GM19043 (cell line): ENCODE measurements at regions not wholly inside any gene's neighbourhood (a gene's known extent, or its start where the extent isn't known, plus 50 kb on each side); places are given as distances from the start of the nearest gene placed in this dataset.

Experiments used
- ATAC-seq: cut with Tn5 transposase; IDR thresholded peaks from one replicate; pipeline ENCODE4 v1.9.1; 2021; ENCODE audit warnings: low read depth; ENCODE audit not compliant: unreplicated experiment

DNA sequence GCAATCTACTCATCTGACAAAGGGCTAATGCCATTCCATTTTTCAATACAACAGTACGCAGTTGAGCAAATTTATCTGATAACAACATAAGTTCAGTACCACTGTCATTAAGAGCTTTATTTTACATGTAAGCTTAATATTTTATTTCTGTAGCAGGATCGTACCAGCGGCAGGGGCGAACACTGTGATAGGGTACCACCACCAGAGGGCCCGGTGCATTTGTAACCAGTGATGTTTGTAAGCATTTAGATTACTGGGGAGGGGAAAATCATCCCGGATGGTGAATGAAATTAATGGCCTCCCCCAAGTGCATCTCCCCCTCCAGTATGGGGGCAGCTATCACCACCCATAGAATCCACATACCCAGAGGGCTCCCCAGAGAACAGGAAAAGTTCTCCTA is 179.0 kb downstream of the ADGRA3 start:
- ATAC-seq: no peak

DNA sequence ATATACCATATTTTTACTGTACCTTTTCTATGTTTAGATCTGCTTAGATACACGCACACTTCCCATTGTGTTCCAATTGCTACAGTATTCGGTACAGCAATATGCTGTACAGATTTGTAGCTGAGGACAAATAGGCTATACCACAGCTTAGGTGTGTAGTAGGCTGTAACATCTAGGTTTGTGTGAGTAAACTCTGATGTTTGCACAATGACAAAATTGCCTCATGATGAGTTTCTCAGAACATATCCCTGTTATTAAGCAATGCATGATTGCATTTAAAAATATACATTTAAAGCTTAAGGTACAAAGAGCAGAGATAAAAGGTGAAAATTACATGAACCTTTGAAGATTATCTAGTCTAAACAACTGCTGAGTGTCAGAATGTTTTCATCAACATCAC is 181.7 kb downstream of the ADGRA3 start:
- no peak for ATAC-seq

DNA sequence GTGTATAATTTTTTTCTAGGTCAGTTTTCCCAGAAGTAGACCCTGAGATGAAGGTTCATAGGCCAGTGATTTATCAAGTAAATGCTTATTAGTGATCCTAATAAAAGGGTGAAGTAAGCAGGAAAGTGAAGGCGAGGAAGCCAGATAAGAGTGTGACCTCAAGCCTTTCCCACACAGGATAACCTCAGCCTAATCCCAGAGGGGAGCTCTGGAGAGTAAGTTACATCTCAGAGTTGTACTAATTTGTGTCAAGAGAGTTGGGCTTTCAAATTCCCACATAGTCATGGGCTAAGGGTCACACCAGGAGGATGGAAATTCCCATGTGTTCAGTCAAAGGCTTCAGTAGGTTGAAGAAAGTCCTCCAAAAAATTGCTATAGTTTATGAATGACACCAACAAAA is 191.4 kb downstream of the ADGRA3 start:
- ATAC-seq: no peak

DNA sequence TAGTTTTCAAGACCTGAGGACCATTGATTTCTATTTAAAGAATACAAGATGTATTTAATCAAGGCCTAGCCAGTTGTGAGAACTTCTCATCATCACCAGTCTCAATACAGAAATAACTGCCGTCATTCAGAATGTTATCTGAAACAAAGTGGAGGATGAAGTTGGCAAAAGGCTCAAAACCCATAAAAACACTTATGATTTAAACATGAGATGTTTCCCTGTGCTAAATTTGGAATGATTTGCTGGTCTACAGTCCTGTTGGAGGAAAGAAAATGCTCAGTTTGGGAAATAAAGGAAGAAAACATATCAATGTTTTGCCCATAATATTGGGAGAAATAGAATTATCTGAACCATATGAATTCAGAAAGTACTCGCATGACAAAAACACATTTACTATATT is 192.2 kb downstream of the ADGRA3 start:
- ATAC-seq: no peak

DNA sequence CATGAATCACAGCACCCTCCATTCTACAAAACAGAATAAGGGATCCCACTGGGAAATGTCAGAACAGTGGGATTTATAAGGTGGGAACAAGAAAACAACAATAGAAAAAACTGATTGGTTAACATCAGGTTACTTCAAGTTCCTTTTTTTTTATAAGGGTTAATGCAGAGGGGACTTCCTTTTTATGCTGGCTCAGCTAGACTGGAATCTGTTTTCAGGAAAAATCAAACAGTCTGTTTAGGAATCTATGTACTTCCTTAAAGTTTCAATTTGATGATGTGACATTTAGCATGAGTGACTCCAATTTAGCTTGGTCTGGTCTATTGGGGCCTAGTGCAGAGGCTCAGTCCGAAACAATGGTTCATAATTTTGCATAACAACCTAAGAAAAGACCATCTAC is 192.9 kb downstream of the ADGRA3 start:
- no peak for ATAC-seq

DNA sequence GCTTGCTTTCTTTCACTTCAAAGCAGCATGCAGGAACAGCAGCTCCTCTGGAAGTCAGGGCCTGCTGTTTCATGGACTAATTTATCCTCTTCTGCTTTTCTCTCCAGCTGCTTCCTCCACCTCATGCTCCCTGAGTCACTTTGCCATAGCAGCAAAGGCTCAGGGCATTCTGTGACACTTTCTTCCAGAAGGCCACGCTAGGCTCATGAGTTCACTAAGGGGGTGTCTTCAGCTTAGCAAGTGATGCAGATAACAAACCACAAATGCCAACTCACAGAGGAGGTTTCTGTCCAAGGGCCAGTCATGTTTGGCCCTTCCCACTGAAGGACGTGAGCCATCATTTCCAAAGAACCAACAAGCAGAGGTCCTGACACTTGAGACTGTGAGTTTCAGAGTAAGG is 200.2 kb downstream of the ADGRA3 start:
- no peak for ATAC-seq

DNA sequence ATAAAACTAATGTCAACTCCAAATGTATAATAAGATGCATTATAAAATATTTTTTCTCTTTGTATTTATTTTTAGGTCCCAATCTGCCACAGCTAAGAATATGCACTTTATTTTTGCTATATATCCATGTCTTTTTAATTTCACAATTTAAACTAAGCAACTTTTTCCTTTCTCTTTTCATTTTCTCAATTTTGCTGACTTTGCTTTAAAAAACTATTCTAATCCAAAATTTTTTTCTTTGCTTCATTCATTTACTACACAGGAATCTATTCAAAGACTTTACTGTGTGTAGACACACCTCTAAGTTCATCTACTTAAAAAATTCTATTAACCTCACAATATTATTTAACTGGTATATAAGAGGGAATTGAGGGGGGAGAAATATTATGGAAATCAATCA is 201.9 kb downstream of the ADGRA3 start:
- no peak for ATAC-seq

DNA sequence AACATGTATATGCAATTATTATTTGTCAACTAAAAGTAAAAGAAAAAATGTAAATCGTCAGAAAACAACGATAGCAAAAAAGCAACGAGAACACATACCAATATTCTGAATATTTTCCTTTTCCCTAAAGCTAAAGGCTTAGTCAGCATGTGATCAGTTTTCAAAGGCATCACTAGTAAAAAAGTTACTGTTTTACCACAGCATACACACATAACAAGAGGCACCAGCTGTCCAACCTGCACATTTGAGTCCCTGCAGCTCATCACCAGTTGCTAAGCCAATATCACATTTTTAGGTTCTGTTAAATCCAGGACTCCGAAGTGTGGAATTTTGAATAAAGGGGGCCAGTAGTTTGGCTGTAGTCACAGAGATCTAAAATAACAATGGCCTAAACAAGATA is 203.8 kb downstream of the ADGRA3 start:
- no peak for ATAC-seq

DNA sequence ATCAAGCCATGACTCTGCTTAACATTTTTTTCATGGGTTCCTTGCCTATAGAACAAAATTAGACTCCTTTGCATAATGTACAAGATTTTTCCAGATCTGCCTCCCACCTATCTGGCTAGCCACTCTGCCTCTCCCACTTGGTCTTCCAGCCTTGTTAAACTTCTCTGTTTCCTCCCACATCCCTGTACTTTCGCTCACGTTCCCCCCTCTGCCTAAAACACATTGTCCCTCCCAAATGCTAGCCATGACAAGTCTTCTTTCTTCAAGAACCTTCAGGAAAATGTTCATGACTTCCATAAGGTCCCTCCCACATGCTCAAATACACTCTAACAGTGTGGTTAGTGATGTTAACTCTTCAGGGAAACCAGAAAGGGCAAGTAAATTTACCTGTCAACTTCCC is 214.6 kb downstream of the ADGRA3 start:
- ATAC-seq: no peak

DNA sequence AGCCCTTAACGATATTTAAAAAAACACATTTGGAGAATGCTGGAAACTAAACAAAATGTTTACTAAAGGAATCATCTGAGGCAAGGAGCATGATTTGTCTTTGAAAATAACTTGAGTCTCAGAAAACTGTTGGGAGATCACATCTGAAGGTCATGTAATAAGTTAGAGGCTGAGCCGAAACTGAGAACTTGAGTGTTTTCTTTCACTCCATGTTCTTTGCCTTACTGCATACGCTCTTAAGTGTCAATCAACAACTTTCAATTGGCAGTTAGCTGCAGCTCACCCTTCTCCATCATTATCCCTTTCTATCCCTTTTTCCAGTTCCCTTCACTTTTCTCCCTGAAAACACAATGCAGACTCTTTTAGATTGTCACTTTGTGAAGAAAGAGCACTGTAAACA is 216.2 kb downstream of the ADGRA3 start:
- no peak for ATAC-seq

DNA sequence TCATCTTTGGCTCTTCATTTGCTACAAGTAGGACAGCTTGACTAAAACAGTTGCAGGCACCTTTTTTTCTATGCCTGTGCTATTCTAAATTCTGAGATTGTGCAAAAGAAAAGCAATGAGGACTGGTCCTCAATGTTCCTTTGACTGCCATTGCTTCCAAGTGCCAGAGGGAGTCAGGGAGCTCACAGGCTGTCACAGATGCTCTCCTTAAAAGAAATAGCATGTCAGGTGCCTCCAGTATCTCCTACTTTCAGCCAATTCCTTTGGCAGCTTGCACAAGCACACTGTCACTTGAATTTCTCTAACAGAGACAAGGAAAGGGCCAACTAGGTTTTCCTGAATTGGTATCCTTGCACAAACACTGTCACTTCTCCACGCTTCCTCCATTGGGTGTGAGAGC is 228.2 kb downstream of the ADGRA3 start:
- ATAC-seq: no peak

DNA sequence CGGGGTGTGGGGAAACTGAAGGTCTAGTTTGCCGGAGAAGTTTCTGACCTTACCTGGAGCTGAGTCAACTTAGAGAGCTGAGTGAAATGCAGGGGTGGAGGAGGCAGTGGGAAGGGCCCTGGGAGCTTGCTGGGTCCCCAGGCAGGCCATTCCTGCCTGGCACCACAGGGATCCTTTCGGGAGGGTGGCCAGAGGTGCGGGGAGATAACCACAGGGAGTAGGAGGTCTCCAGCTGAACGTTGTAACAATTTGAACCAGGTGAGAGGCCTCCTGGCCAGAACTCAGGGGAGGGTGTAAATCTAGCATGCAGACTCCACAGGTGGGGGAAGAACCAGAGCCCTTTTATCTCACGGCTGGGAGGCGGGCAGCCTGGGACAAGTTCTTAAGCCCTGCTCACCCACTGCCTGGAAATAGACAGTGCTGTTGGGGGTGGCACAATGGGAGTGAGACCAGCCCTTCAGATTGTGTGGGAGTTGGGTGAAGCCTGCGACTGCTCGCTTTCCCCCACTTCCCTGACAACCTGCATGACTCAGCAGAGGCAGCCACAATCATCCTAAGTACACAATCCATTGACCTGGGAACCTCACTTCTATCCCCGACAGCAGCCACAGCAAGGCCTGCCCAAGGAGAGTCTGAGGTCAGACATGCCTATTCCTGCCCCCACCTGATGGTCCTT is 247.4 kb downstream of the ADGRA3 start:
- no peak for ATAC-seq

DNA sequence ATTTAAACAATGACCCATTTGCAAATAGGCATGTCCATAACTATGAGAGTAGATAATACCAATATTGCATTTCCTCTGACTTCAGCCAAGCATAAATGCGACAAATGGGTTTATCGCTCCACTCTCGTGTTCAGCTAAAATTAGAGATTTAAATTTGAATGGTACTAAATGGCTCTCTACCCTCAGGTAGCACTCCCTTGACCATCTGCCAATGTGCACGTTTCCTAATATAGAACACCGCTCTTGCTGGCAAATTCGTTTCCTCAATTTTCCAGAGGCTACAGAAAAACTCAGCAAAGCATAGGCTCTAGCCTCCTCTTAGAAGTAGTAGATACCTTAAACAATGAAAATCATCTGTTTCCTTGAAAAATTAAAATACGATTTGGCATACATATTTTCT is 251.6 kb downstream of the ADGRA3 start:
- no peak for ATAC-seq

DNA sequence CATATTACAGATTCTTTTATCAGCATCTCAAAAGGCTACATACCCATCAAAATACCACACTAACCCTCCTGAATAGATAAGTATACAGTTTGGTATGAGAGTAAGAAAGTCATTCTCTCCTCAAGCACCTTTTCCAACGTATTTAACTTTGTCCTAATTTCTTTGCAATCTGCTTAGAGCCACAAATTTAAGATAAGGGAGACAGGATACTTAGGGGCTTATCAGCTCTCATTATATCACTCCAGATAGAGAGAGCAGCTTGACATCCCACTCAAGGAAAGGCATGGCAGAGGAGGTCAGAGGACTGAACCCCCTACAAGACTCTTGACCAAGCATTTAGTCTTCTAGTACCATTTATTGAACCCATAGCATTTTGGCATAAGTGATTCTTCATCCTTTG is 262.4 kb downstream of the ADGRA3 start:
- no peak for ATAC-seq

DNA sequence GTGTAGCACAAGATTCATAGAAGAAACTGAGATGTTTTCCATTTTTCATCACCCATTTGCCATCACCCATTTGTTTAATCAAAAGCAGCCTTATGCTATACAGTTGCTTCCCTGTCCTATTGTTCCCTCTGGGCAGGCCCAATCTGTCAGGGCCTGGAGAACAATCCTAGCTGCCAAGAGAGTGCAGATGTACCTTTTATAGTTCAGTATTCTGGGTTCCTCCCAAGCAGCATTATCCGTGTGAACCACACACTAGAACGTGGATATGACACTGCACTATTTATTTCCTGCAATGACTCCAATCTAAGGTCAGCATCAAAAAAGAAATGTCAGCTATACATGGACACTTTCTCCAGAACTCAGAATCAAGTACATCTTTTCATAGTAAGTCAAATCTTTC is 269.0 kb downstream of the ADGRA3 start:
- ATAC-seq: no peak

DNA sequence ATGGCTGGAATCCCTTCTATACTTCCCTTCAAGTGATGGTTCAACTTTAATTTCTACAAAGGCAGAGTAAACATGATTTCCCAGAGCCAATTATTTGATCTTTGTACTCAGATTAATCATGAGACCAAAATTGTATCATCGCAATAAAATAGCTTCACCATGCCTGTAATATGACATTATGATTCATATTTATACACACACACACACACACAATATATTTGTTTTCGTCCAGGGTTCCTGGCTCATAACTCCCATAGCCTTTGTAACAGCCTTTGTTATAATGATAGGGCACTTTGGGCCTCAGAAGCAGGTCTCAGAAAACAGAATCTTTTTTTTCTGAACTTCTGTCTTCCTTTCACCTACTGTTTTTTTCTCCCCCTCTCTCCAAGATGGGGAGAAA is 270.6 kb downstream of the ADGRA3 start:
- ATAC-seq: no peak

DNA sequence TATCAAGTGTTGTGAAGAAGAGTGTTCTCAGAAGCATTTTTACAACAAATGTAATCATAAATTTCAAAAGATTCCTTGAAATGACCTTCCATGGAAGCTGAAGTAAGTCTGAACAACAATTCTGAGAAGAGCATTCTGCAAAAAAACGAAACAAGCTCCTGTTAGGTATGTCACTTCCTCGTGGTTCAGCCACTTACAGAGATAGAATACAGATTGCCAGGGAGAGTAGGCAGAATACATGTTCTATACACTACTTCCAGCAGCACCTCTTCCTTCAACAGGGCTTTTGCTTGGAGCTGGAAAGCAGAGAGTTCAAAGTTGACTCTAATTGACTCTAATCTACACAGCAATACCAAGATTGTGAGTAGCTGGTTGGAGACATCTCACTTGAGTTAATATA is 274.5 kb downstream of the ADGRA3 start:
- ATAC-seq: no peak

DNA sequence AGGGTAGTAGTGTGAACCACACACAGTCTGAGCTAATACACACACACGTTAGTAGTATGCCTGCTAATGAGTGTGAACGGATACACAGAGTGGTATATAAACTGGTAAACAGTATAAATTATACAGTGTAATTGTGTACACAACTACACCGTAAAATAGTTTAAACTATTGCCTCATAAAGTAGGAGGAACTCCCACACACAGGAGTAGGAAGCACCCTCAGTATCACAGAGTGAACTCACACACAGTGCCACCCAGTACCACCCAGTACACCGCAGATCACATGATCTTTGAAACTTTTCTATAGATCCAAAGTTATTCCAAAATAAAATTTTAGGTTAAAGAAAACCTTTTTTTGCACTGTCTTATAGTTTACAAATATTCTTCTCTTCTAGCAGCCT is 275.1 kb downstream of the ADGRA3 start:
- no peak for ATAC-seq

DNA sequence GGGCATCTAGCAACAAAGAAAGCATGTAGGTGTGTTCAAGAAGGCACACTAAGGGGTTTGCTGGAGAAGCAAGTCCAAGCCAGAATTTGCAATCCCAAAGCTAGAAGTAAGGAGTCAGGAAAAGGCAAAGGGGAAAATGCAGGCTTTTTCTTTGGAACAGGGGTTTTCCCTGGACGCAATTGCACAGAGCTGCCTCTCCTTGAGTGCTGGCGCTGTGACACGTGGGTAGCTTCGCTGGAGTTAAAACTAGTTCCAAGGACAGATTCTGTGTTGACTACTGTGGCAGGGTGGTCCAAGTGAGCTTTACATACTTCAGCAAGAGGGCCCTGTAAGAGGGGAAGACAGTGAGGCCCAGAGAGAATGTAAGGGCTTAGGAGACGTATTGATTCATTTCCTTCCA is 277.1 kb downstream of the ADGRA3 start:
- ATAC-seq: no peak

DNA sequence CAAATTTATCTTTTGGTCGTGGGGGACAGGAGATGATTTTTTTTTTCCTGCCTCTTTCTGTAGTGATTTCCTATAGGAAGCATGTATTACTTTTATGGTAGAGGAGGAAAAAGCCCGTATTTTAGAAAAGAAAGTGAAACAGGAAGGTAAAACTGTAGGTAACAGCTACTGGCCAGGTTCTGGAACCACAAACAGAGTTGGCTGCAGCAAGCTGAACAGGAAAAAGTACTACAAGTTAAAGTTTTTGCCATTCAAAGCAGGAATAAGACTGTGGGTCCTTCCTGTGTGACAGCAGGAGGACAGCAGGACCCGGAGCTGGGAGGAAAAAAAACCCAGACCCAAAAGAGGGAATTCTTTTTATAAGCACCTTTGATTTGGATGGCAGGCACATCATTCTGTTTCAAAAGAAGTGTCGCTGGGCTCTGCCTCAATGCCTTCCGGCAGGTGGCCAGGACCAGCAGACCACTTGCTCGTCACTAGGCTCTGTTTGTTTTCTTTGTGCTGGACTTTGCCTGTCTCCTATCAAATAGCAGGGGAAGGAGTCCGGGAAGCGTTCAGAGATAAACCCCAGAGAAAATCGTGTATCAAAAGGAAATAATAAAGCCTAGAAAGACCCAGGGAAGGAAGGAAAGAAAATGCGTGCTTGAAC is 277.9 kb downstream of the ADGRA3 start:
- no peak for ATAC-seq

DNA sequence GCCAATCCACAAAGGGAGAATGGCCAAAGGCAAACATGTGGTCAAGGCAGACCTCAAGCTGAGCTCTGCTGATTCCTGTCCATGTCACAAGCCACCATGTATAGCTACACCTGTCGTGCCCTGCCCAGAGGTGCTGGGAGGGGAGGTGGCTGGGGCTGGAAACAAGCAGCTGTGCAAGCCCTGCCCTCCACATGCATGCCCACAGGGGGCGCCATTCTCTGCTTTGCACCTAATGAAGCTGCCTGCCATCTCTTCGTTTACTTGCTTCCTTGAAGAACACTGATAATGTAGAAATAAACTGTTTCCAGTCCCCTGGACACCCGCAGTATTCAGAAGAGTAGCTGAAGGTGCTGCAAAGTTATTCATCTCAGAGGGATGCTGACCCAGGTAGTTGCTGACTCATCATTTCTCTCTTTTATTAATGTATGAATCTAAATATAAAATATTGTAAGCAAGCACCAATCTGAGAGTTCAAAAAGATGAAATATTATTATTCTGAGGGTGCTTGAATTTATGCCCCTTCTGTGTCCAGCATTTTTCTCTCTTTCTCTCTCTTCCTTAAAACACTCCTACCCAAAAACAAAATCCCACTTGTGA is 278.6 kb downstream of the ADGRA3 start:
- no peak for ATAC-seq

DNA sequence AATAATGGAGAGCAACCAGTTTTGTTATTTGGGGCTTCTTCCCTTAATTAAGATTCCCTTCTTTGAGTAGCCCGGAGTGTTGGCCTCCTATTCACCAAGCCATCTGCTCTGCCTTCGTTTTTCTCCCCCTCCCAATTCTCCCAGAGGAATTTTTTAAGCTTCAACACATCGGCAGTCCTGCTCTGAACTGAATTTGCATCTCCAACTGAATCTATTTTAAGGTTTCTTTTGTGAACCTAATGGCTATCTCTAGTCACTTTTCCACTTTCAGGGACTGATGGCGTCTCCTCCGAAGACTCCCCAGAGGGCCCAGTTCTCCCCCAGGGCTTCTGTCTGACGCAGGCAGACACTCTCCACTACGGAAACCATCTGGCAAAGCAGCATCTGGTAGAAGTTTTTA is 280.2 kb downstream of the ADGRA3 start:
- ATAC-seq: no peak
